Kidney (tissue), 13 donors: ENCODE measurements at regions not wholly inside any gene's neighbourhood (a gene's known extent, or its start where the extent isn't known, plus 50 kb on each side); places are given as distances from the start of the nearest gene placed in this dataset.

Source experiments
- DNase-seq, 5 donors: peaks; one replicate each; pipeline ENCODE4 v3.0.0-alpha.2; 2013 to 2020
- FAIRE-seq: peaks from 2 replicates; lab custom pipeline; 2012; peaks lifted over from hg19 to GRCh38; lab: Jason Lieb, UNC
- H3K27ac ChIP-seq, 2 donors: one replicate each; pipeline ENCODE4 v1.7.0; 2013; ENCODE audit warnings: low read depth in 2 of 2, low read length in 2 of 2, inconsistent platforms in 1 of 2
- H3K27me3 ChIP-seq: one replicate; pipeline ENCODE4 v1.7.1; 2013; ENCODE audit warnings: low read length, inconsistent platforms; ENCODE audit not compliant: control insufficient read depth, insufficient read depth
- H3K36me3 ChIP-seq, 3 donors: one replicate each; pipeline versions ENCODE4 v1.7.0 to v1.7.1; 2013; ENCODE audit warnings: low read length in 3 of 3, control low read depth in 1 of 3, inconsistent platforms in 1 of 3; ENCODE audit not compliant: insufficient read depth in 3 of 3, control insufficient read depth in 2 of 3
- H3K4me1 ChIP-seq, 3 donors: one replicate each; pipeline versions ENCODE4 v1.7.0 to v1.7.1; 2013; ENCODE audit warnings: low read length in 3 of 3, inconsistent platforms in 1 of 3, low read depth in 1 of 3; ENCODE audit not compliant: control insufficient read depth in 2 of 3, insufficient read depth in 2 of 3
- H3K4me3 ChIP-seq, 3 donors: one replicate each; pipeline versions ENCODE4 v1.7.0 to v1.8.1; 2013; ENCODE audit warnings: low read length in 3 of 3, control low read depth in 1 of 3, inconsistent platforms in 1 of 3
- H3K9ac ChIP-seq, 3 donors: one replicate each; pipeline versions ENCODE4 v1.7.0 to v1.7.1; 2013; ENCODE audit warnings: low read length in 3 of 3, control low read depth in 1 of 3, inconsistent platforms in 1 of 3
- H3K9me3 ChIP-seq, 3 donors: one replicate each; pipeline versions ENCODE4 v1.7.0 to v1.7.1; 2013; ENCODE audit warnings: low read length in 3 of 3, control low read depth in 1 of 3, inconsistent platforms in 1 of 3; ENCODE audit not compliant: control insufficient read depth in 2 of 3, insufficient read depth in 1 of 3
- CTCF ChIP-seq: IDR thresholded peaks from 3 replicates; pipeline ENCODE4 v1.5.1; 2012; ENCODE audit warnings: mild to moderate bottlenecking, moderate library complexity, borderline replicate concordance; ENCODE audit not compliant: insufficient read depth; ENCODE audit errors: extremely low read depth
- intact Hi-C: fragments of 100-400 bp; cut with DNase I; formaldehyde crosslinking; loops from one replicate; pipeline ENCODE4 v1.11.1; 2022
- donor health status: control.
- donor health status: control.
- donor health status: control.
- donor health status: control.
- donor health status: control.
- donor health status: DM: yes; HTN: yes; CAD: no.
- donor health status: Normal renal cell carcinoma (clear cell type).

- no peaks in the 10 kb centered on the region for H3K9me3 ChIP-seq
- no peaks in the 10 kb centered on the region for H3K4me1 ChIP-seq
- no peak overlapping the region for H3K4me3 ChIP-seq
- no peak for TF ChIP-seq CTCF
- H3K36me3 ChIP-seq = no peaks in the 10 kb centered on the region
- H3K9ac ChIP-seq = no peak overlapping the region
- FAIRE-seq (no peak), DNase-seq (peak in 2 of 5 donors; percentile 13 to 62)
- H3K27ac ChIP-seq = no peak overlapping the region
- H3K27me3 ChIP-seq = no peaks in the 10 kb centered on the region
- intact Hi-C loops = no loop called here
Observed at GRCh38 chr5:173495225-173495904, 121.1 kb downstream of the BOD1 start.

- no peaks in the 10 kb centered on the region for H3K27me3 ChIP-seq
- H3K9ac ChIP-seq = no peak overlapping the region
- intact Hi-C loops = no loop called here
- no peaks in the 10 kb centered on the region for H3K9me3 ChIP-seq
- H3K36me3 ChIP-seq = no peaks in the 10 kb centered on the region
- no peak overlapping the region for H3K4me3 ChIP-seq
- TF ChIP-seq CTCF = no peak
- no peaks in the 10 kb centered on the region for H3K4me1 ChIP-seq
- FAIRE-seq (no peak), DNase-seq (no peak)
- H3K27ac ChIP-seq = no peak overlapping the region
Observed at GRCh38 chr5:173494446-173494845, 122.0 kb downstream of the BOD1 start.

GRCh38 chr5:173493846-173494245, 122.6 kb downstream of the BOD1 start:
- no peaks in the 10 kb centered on the region for H3K27me3 ChIP-seq
- H3K36me3 ChIP-seq = no peaks in the 10 kb centered on the region
- H3K4me1 ChIP-seq = no peaks in the 10 kb centered on the region
- H3K4me3 ChIP-seq = no peak overlapping the region
- no peak overlapping the region for H3K27ac ChIP-seq
- no peaks in the 10 kb centered on the region for H3K9me3 ChIP-seq
- no peak overlapping the region for H3K9ac ChIP-seq
- DNase-seq = no peak
- TF ChIP-seq CTCF = no peak
- FAIRE-seq = no peak
- intact Hi-C loops = no loop called here

- intact Hi-C loops = no loop called here
- DNase-seq = no peak
Observed at GRCh38 chr5:173493040-173493439, 123.4 kb downstream of the BOD1 start.

More at GRCh38 chr5:173493040-173493439, 123.4 kb downstream of the BOD1 start:
- Histone ChIP-seq H3K4me3 (no peak overlapping the region), H3K9ac (no peak overlapping the region), H3K9me3 (no peaks in the 10 kb centered on the region), H3K4me1 (no peaks in the 10 kb centered on the region), H3K27ac (no peak overlapping the region), H3K27me3 (no peaks in the 10 kb centered on the region), H3K36me3 (no peaks in the 10 kb centered on the region)
- FAIRE-seq = no peak
- TF ChIP-seq CTCF = no peak
